HG02852 (cell line): ENCODE measurements at regions not wholly inside any gene's neighbourhood (a gene's known extent, or its start where the extent isn't known, plus 50 kb on each side); places are given as distances from the start of the nearest gene placed in this dataset.
"Not testable (repeated sequence)": the region's sequence is repeated elsewhere in the genome, so short reads cannot be mapped to it uniquely, and the experiment has no call there.

Source experiments
- ATAC-seq: cut with Tn5 transposase; IDR thresholded peaks from one replicate; pipeline ENCODE4 v1.9.1; 2021; ENCODE audit warnings: mild to moderate bottlenecking, moderate library complexity; ENCODE audit not compliant: unreplicated experiment

- no peak for ATAC-seq
Observed at GRCh38 chr16:59487067-59487466, 753.0 kb upstream of the GOT2 start.

- ATAC-seq: no peak
Observed at GRCh38 chr16:59484833-59485516, 750.9 kb upstream of the GOT2 start.

- ATAC-seq: no peak
Observed at GRCh38 chr16:59478838-59479237, 744.7 kb upstream of the GOT2 start.

- ATAC-seq: no peak
Observed at GRCh38 chr16:59470556-59470955, 736.4 kb upstream of the GOT2 start.

- no peak for ATAC-seq
Observed at GRCh38 chr16:59469266-59469665, 735.1 kb upstream of the GOT2 start.

GRCh38 chr16:59463776-59464175 lies 729.7 kb upstream of the GOT2 start:
- ATAC-seq: no peak

GRCh38 chr16:59459806-59460205 lies 725.7 kb upstream of the GOT2 start:
- no peak for ATAC-seq

GRCh38 chr16:59455497-59455896 lies 721.4 kb upstream of the GOT2 start:
- ATAC-seq: no peak

- ATAC-seq: not testable (repeated sequence)
Observed at GRCh38 chr16:59450513-59450912, 716.4 kb upstream of the GOT2 start.

GRCh38 chr16:59440502-59440901 lies 706.4 kb upstream of the GOT2 start:
- ATAC-seq: no peak

- ATAC-seq: no peak
Observed at GRCh38 chr16:59432896-59433295, 698.8 kb upstream of the GOT2 start.

- ATAC-seq: no peak
Observed at GRCh38 chr16:59432276-59432675, 698.2 kb upstream of the GOT2 start.

- no peak for ATAC-seq
Observed at GRCh38 chr16:59424714-59425273, 690.7 kb upstream of the GOT2 start.

- ATAC-seq: no peak
Observed at GRCh38 chr16:59411961-59412841, 678.1 kb upstream of the GOT2 start.

GRCh38 chr16:59410451-59410850 lies 676.3 kb upstream of the GOT2 start:
- no peak for ATAC-seq

GRCh38 chr16:59405802-59406201 lies 671.7 kb upstream of the GOT2 start:
- ATAC-seq: no peak

GRCh38 chr16:59404509-59404908 lies 670.4 kb upstream of the GOT2 start:
- no peak for ATAC-seq

GRCh38 chr16:59400830-59401229 lies 666.7 kb upstream of the GOT2 start:
- no peak for ATAC-seq

GRCh38 chr16:59397638-59398037 lies 663.5 kb upstream of the GOT2 start:
- ATAC-seq: no peak

- ATAC-seq: no peak
Observed at GRCh38 chr16:59394526-59394925, 660.4 kb upstream of the GOT2 start.

- ATAC-seq: no peak
Observed at GRCh38 chr16:59392911-59393310, 658.8 kb upstream of the GOT2 start.
